GM12875 (cell line): ENCODE measurements at regions not wholly inside any gene's neighbourhood (a gene's known extent, or its start where the extent isn't known, plus 50 kb on each side); places are given as distances from the start of the nearest gene placed in this dataset.

Experiments used
- H3K4me3 ChIP-seq: one replicate; pipeline ENCODE4 v1.5.1; 2011; ENCODE audit warnings: low read depth, low read length, control low read depth
- TF ChIP-seq, protein P1 (sequence below): IDR thresholded peaks from 2 replicates; pipeline ENCODE4 v1.5.1; 2011; ENCODE audit warnings: low read depth, mild to moderate bottlenecking, control low read depth, inconsistent platforms, low read length, moderate library complexity, borderline replicate concordance; ENCODE audit not compliant: insufficient read depth

DNA sequence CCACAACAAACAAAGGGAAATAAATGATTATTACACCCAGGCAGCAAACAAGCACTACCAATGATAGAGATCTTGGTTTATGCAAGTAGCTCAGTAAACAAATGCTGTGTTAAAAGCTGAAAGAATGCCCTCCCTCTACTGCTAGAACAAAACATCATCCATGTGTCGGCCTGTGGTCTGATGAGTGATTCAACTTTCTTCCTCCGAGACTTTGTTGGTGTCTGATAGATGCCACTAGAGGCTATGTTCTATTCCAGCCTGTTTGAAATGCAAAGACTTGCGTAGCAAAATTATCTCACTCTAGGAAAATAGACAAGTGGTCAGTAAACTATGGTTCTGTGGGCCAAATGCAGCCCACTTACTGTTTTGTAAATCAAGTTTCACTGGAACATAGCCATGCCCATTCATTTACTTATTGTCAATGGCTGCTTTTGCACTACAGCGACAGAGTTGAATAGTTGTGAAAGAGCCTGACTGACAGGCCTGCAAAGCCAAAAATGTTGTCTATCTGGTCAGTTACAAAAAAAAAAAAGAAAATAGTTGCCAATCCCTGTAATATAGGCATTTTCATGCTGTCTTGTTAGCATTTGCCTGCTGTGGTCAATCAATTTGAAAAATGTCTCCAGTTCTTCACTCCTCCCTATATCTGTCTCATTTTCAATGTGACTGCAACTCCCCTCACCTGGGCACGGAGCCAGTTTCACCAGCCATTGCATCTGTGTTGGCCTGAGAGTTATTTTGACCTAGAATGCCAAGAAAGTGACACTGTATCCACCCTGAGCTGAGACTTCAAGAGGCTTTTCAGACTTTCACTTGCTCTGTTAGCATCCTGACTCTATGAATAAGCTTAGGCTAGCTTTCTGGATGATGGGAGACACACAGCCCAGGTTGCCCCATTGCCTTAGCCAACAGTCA lies 544.6 kb upstream of the BTBD3 start:
- H3K4me3 ChIP-seq = no peak overlapping the region
- TF ChIP-seq, protein P1, sequence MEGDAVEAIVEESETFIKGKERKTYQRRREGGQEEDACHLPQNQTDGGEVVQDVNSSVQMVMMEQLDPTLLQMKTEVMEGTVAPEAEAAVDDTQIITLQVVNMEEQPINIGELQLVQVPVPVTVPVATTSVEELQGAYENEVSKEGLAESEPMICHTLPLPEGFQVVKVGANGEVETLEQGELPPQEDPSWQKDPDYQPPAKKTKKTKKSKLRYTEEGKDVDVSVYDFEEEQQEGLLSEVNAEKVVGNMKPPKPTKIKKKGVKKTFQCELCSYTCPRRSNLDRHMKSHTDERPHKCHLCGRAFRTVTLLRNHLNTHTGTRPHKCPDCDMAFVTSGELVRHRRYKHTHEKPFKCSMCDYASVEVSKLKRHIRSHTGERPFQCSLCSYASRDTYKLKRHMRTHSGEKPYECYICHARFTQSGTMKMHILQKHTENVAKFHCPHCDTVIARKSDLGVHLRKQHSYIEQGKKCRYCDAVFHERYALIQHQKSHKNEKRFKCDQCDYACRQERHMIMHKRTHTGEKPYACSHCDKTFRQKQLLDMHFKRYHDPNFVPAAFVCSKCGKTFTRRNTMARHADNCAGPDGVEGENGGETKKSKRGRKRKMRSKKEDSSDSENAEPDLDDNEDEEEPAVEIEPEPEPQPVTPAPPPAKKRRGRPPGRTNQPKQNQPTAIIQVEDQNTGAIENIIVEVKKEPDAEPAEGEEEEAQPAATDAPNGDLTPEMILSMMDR = no peak

DNA sequence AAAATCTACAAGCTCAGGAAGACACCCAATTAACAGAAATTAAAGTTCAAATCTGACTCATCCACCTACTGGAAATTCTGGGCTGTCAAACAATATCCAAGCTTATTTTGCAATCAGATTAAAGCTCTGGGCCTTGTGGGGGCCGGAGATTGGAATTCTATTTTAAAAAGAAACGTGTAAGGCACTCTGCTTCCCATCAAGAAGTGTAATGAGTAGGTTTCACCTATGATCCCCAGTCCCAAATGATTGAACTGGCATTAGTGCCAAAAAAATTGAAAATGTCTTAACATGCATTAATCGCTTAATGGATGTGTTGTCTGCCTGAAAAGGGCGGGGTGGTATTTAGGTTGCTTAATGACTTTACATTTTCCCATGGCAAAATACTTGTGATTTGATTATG lies 542.4 kb upstream of the BTBD3 start:
- TF ChIP-seq, protein P1 = no peak
- H3K4me3 ChIP-seq = no peak overlapping the region

DNA sequence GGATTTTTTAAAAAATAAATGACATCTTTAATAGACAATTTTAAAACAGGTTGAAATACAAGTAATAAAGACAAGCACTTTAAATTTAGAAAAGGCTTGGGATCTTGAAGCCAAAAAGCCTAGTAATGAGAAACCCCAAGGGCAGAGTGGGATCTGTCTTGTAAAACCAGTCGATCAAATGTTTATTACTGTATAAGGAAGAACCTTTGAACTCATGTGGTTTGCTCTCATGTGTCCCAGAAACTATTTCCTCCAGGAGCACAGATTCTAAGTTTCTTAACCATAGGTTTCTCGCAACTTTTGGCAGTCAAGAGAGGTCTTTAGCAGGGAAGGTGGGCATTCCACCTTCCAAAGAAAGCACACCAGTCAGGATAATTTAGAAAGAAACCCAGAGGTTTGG lies 541.7 kb upstream of the BTBD3 start:
- TF ChIP-seq, protein P1 = no peak

DNA sequence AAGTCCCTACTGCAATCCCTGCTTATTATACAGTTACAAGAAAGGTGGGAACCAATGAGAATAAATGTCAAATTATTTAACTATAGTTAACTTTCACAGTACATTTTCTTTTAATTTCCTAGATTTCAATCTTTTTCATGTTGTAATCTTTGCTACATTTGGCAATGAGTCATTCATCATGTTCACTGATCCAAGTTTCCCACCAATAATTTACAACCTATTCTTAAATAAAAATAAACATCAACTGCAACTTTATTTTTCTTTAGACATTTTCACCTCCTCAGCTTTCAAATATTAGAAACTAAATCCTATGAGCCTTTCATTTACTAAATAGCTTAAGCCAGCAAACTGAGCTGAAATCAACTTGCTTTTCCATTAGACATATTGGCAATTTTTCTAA lies 541.3 kb upstream of the BTBD3 start:
- TF ChIP-seq, protein P1 = no peak

More for the DNA sequence above, 541.7 kb upstream of the BTBD3 start:
- H3K4me3 ChIP-seq = no peak overlapping the region

DNA sequence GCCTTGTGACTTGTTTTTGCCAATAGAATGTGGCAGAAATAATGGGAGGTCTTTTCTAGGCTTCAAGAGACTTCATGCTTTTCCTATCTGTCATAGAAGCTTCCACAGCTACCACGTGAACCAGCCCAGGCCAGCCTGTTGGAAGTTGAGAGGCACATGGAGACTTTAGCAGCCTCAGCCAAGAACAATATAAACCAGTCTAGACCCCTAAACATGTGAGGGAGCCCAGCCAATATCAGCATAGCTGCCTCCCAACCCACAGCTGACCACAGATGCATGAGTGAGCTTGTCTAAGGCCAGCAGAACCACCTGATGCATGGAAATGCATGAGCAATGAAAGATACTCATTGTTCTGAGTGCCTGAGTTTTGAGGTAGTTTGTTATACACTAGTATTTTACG lies 540.7 kb upstream of the BTBD3 start:
- TF ChIP-seq, protein P1 = no peak
- H3K4me3 ChIP-seq = no peak overlapping the region

More for the DNA sequence above, 541.3 kb upstream of the BTBD3 start:
- H3K4me3 ChIP-seq = no peak overlapping the region

DNA sequence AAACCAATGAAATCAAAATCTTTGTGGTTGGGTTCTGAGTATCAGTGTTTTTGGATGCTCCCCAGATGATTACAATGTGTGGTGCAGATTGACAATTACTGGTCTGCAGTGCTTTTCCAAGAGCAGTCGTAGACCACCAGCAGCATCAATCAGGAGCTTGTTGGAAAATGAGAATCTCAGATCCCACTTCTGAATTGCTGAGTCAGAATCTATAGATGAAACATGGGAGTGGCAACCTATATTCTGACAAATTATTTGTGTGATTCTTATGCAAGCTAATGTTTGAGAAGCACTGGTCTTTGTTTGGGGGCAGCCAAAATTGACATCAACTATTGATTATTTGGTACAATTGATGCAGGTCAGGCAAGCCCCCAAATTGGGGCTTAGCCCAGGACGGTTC lies 539.9 kb upstream of the BTBD3 start:
- TF ChIP-seq, protein P1 = no peak
- H3K4me3 ChIP-seq = no peak overlapping the region

DNA sequence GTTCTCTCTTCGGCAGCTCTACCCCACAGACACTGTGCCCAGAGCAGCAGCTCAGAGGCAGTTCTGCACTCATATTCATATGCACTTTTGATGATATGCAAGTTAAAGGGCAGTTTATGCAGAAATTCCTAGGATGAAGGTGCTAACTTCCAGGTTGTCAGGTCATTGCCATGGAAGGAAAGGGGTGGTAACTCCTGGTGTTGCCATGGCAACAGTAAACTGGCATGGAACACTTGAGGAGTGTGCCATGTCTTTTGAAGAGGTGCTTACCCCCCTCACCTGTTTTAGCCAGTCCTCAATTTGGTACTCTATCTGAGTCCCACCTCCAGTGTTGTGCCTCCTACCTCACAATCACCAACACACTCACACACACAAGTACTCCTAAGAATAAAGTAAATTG lies 539.4 kb upstream of the BTBD3 start:
- TF ChIP-seq, protein P1 = no peak
- H3K4me3 ChIP-seq = no peak overlapping the region
